H9 (cell line): ENCODE measurements at regions not wholly inside any gene's neighbourhood (a gene's known extent, or its start where the extent isn't known, plus 50 kb on each side); places are given as distances from the start of the nearest gene placed in this dataset.

ENCODE experiments used
- DNase-seq: peaks from one replicate; pipeline ENCODE4 v3.0.0-alpha.2; 2017
- H2AFZ ChIP-seq: one replicate; pipeline ENCODE4 v1.6.1; 2013; ENCODE audit warnings: mild to moderate bottlenecking, low read length, control low read depth, moderate library complexity
- H2AK5ac ChIP-seq: 2 replicates; pipeline ENCODE4 v1.6.1; 2013; ENCODE audit warnings: low read length, control low read depth, mixed read lengths; ENCODE audit not compliant: insufficient read length
- H2BK120ac ChIP-seq: one replicate; pipeline ENCODE4 v1.6.1; 2013; ENCODE audit warnings: low read depth, mild to moderate bottlenecking, low read length, control low read depth, inconsistent platforms; ENCODE audit not compliant: poor library complexity, severe bottlenecking
- H2BK12ac ChIP-seq: 2 replicates; pipeline ENCODE4 v1.6.1; 2013; ENCODE audit warnings: low read length, control low read depth, mixed read lengths, low read depth; ENCODE audit not compliant: insufficient read length
- H2BK15ac ChIP-seq: 2 replicates; pipeline ENCODE4 v1.6.1; 2013; ENCODE audit warnings: low read depth, low read length, control low read depth
- H2BK20ac ChIP-seq: one replicate; pipeline ENCODE4 v1.6.1; 2013; ENCODE audit warnings: low read depth, mild to moderate bottlenecking, low read length, control low read depth, inconsistent platforms; ENCODE audit not compliant: poor library complexity, severe bottlenecking
- H2BK5ac ChIP-seq: 2 replicates; pipeline ENCODE4 v1.6.1; 2013; ENCODE audit warnings: low read length, control low read depth, mixed read lengths; ENCODE audit not compliant: insufficient read length
- H3K14ac ChIP-seq: 2 replicates; pipeline ENCODE4 v1.6.1; 2013; ENCODE audit warnings: low read length, control low read depth; ENCODE audit not compliant: insufficient read depth
- H3K18ac ChIP-seq: 2 replicates; pipeline ENCODE4 v1.6.1; 2013; ENCODE audit warnings: low read depth, mild to moderate bottlenecking, mixed read lengths, low read length, control low read depth; ENCODE audit not compliant: insufficient read length
- H3K23ac ChIP-seq: 2 replicates; pipeline ENCODE4 v1.6.1; 2013; ENCODE audit warnings: low read length, control low read depth, mixed read lengths, low read depth; ENCODE audit not compliant: insufficient read length
- H3K23me2 ChIP-seq: 2 replicates; pipeline ENCODE4 v1.6.1; 2013; ENCODE audit warnings: low read depth, mild to moderate bottlenecking, mixed read lengths, low read length, control low read depth; ENCODE audit not compliant: insufficient read length, poor library complexity, severe bottlenecking
- H3K27ac ChIP-seq: 2 replicates; pipeline ENCODE4 v1.5.1; 2013; ENCODE audit warnings: low read length, control low read depth, mixed read lengths, low read depth; ENCODE audit not compliant: insufficient read length
- H3K27me3 ChIP-seq: 2 replicates; pipeline ENCODE4 v1.6.1; 2013; ENCODE audit warnings: low read length, control low read depth, inconsistent platforms; ENCODE audit not compliant: insufficient read depth
- H3K4ac ChIP-seq: 2 replicates; pipeline ENCODE4 v1.6.1; 2013; ENCODE audit warnings: low read depth, mild to moderate bottlenecking, control low read depth, inconsistent platforms, low read length, moderate library complexity
- H3K4me1 ChIP-seq: 2 replicates; pipeline ENCODE4 v1.6.1; 2013; ENCODE audit warnings: low read length, control low read depth, inconsistent platforms; ENCODE audit not compliant: insufficient read depth
- H3K4me2 ChIP-seq: 2 replicates; pipeline ENCODE4 v1.6.1; 2013; ENCODE audit warnings: low read length, control low read depth, mixed read lengths; ENCODE audit not compliant: insufficient read length, insufficient read depth
- H3K56ac ChIP-seq: 2 replicates; pipeline ENCODE4 v1.6.1; 2013; ENCODE audit warnings: low read depth, mild to moderate bottlenecking, mixed read lengths, low read length, control low read depth; ENCODE audit not compliant: insufficient read length
- H3K79me1 ChIP-seq: 2 replicates; pipeline ENCODE4 v1.6.1; 2013; ENCODE audit warnings: low read depth, mild to moderate bottlenecking, moderate library complexity, low read length, control low read depth, inconsistent platforms; ENCODE audit not compliant: insufficient read depth, poor library complexity, severe bottlenecking
- H3K79me2 ChIP-seq: 2 replicates; pipeline ENCODE4 v1.6.1; 2013; ENCODE audit warnings: low read length, control low read depth, inconsistent platforms; ENCODE audit not compliant: insufficient read depth
- H3K9ac ChIP-seq: 2 replicates; pipeline ENCODE4 v1.6.1; 2013; ENCODE audit warnings: low read length, control low read depth, mixed read lengths; ENCODE audit not compliant: insufficient read length; ENCODE audit errors: extremely low read depth
- H3K9me3 ChIP-seq: one replicate; pipeline ENCODE4 v1.6.1; 2013; ENCODE audit warnings: low read depth, low read length, inconsistent platforms; ENCODE audit not compliant: control insufficient read depth
- H3T11ph ChIP-seq: one replicate; pipeline ENCODE4 v1.6.1; 2013; ENCODE audit warnings: mild to moderate bottlenecking, low read length, control low read depth, inconsistent platforms
- H4K20me1 ChIP-seq: one replicate; pipeline ENCODE4 v1.6.1; 2013; ENCODE audit not compliant: control insufficient read depth, insufficient read length, insufficient read depth
- H4K5ac ChIP-seq: 2 replicates; pipeline ENCODE4 v1.6.1; 2013; ENCODE audit warnings: low read depth, mild to moderate bottlenecking, mixed read lengths, low read length, control low read depth; ENCODE audit not compliant: insufficient read length
- H4K8ac ChIP-seq: replicated peaks from 2 replicates; pipeline ENCODE4 v1.6.1; 2013; ENCODE audit warnings: low read length, control low read depth, mixed read lengths, low read depth; ENCODE audit not compliant: insufficient read length
- H4K91ac ChIP-seq: 2 replicates; pipeline ENCODE4 v1.6.1; 2013; ENCODE audit warnings: low read depth, mild to moderate bottlenecking, moderate library complexity, mixed read lengths, low read length, control low read depth; ENCODE audit not compliant: insufficient read length
- H3K27ac Mint-ChIP-seq, 3 experiments: 2 replicates in 2 of 3; 3 replicates in 1 of 3; pipeline ENCODE4 v1.8.0; 2020 to 2021; ENCODE audit warnings: mixed read lengths in 3 of 3, mild to moderate bottlenecking in 1 of 3, moderate library complexity in 1 of 3
- H3K27me3 Mint-ChIP-seq: 2 replicates; pipeline ENCODE4 v1.8.0; 2021; ENCODE audit warnings: low read depth, mild to moderate bottlenecking, moderate library complexity, mixed read lengths
- H3K36me3 Mint-ChIP-seq, 3 experiments: 2 replicates in 2 of 3; 3 replicates in 1 of 3; pipeline ENCODE4 v1.8.0; 2020 to 2021; ENCODE audit warnings: low read depth in 3 of 3, mixed read lengths in 3 of 3; ENCODE audit not compliant: insufficient read depth in 1 of 3
- H3K4me1 Mint-ChIP-seq, 2 experiments: 2 replicates each; pipeline ENCODE4 v1.8.0; 2020; ENCODE audit warnings: mixed read lengths in 2 of 2
- H3K4me3 Mint-ChIP-seq, 2 experiments: 2 replicates in 1 of 2; 3 replicates in 1 of 2; pipeline ENCODE4 v1.8.0; 2020 to 2021; ENCODE audit warnings: mild to moderate bottlenecking in 2 of 2, mixed read lengths in 2 of 2, moderate library complexity in 1 of 2
- H3K9me3 Mint-ChIP-seq, 2 experiments: 2 replicates in 1 of 2; 3 replicates in 1 of 2; pipeline ENCODE4 v1.8.0; 2020; ENCODE audit warnings: mild to moderate bottlenecking in 2 of 2, mixed read lengths in 2 of 2, moderate library complexity in 1 of 2
- CTCF ChIP-seq: fragments of 200-600 bp; sonication (generic); conservative IDR thresholded peaks from 3 replicates; pipeline ENCODE4 v1.8.0; 2021; ENCODE audit warnings: antibody characterized with exemption, mild to moderate bottlenecking
- WGBS: extraction: QIAGEN DNeasy Blood & Tissue Kit; methylation state at CpG from one replicate; pipeline ENCODE4 v1.1.7; 2013; ENCODE audit warnings: missing lambda C conversion rate, low lambda C conversion rate, mixed read lengths; ENCODE audit not compliant: insufficient read length; ENCODE audit errors: extremely low coverage; 5-methylcytosine and 5-hydroxymethylcytosine counted together

- H4K20me1 ChIP-seq: no peaks in the 10 kb centered on the region
- no peak overlapping the region for H2BK5ac ChIP-seq
- H4K8ac ChIP-seq: no peak overlapping the region
- H3K9me3 ChIP-seq: no peaks in the 10 kb centered on the region
- H3K36me3 Mint-ChIP-seq: peaks cover 0 to 3% (median 3%) of the 10 kb centered on the region in 3 experiments; a peak in 1 of 7 replicates
- no peak overlapping the region for H2BK120ac ChIP-seq
- H3K23me2 ChIP-seq: no peaks in the 10 kb centered on the region
- no peak overlapping the region for H2BK15ac ChIP-seq
- H3K9me3 Mint-ChIP-seq: peaks cover 0 to 4% of the 10 kb centered on the region in 2 experiments; a peak in 1 of 5 replicates
- H4K91ac ChIP-seq: no peak overlapping the region
- no peaks in the 10 kb centered on the region for H3K79me2 ChIP-seq
- H3K56ac ChIP-seq: no peak overlapping the region
- no CpG with 5 or more reads among the region's 2 CpGs for WGBS
- H3K23ac ChIP-seq: no peak overlapping the region
- no peaks in the 10 kb centered on the region for H3K79me1 ChIP-seq
- H2BK20ac ChIP-seq: no peak overlapping the region
- no peak overlapping the region for H3K27ac ChIP-seq
- no peak overlapping the region for H3K4ac ChIP-seq
- no peak overlapping the region for H3K18ac ChIP-seq
- no peak for DNase-seq
- no peak overlapping the region for H2AFZ ChIP-seq
- TF ChIP-seq CTCF: no peak
- no peak overlapping the region for H2BK12ac ChIP-seq
- H3K4me2 ChIP-seq: no peak overlapping the region
- H3K4me1 Mint-ChIP-seq: peaks cover 5 to 15% of the 10 kb centered on the region in 2 experiments; a peak in 3 of 4 replicates
- no peak overlapping the region for H3K14ac ChIP-seq
- H3K9ac ChIP-seq: no peak overlapping the region
- H4K5ac ChIP-seq: no peak overlapping the region
- H3K27ac Mint-ChIP-seq: no peak overlapping the region; a peak in 1 of 7 replicates
- H3K27me3 ChIP-seq: no peaks in the 10 kb centered on the region
- H3K27me3 Mint-ChIP-seq: peaks cover 4% of the 10 kb centered on the region; the same call in 1 of the 2 replicates
- H3T11ph ChIP-seq: no peak overlapping the region
- H2AK5ac ChIP-seq: no peak overlapping the region
- no peaks in the 10 kb centered on the region for H3K4me1 ChIP-seq
- no peak overlapping the region for H3K4me3 Mint-ChIP-seq
Measured at GRCh38 chr16:51313198-51313597, 162.1 kb upstream of the SALL1 start.
